Activated naive CD4-positive, alpha-beta T cell treated with anti-CD3 and anti-CD28 coated beads for 36 hours (primary cell): ENCODE measurements at regions not wholly inside any gene's neighbourhood (a gene's known extent, or its start where the extent isn't known, plus 50 kb on each side); places are given as distances from the start of the nearest gene placed in this dataset.

Experiments used
- CTCF ChIA-PET: fragments of 350-600 bp; sonication (Branson Sonifier 250); formaldehyde crosslinking; loops from one replicate; lab custom pipeline; 2021; ENCODE audit warnings: antibody characterized with exemption; lab: Charles Lee
- DNase-seq: peaks from one replicate; pipeline ENCODE4 v3.0.0-alpha.2; 2020
- H3K27ac Mint-ChIP-seq: one replicate; pipeline ENCODE4 v1.8.0; 2021; ENCODE audit warnings: mild to moderate bottlenecking, mixed read lengths
- H3K27me3 Mint-ChIP-seq: one replicate; pipeline ENCODE4 v1.8.0; 2021; ENCODE audit warnings: low read depth, mixed read lengths
- H3K36me3 Mint-ChIP-seq: one replicate; pipeline ENCODE4 v1.8.0; 2021; ENCODE audit warnings: low read depth, mixed read lengths
- H3K4me1 Mint-ChIP-seq: one replicate; pipeline ENCODE4 v1.8.0; 2021; ENCODE audit warnings: low read depth, mixed read lengths
- H3K4me3 Mint-ChIP-seq: one replicate; pipeline ENCODE4 v1.8.0; 2021; ENCODE audit warnings: mild to moderate bottlenecking, moderate library complexity, mixed read lengths
- H3K9me3 Mint-ChIP-seq: one replicate; pipeline ENCODE4 v1.8.0; 2021; ENCODE audit warnings: mixed read lengths
- intact Hi-C: fragments of 100-400 bp; cut with micrococcal nuclease; formaldehyde crosslinking; loops from one replicate; pipeline ENCODE4 v1.15.1; 2023

- intact Hi-C loops, result no loop called here
- Mint-ChIP-seq H3K27ac (no peak overlapping the region), H3K36me3 (no peaks in the 10 kb centered on the region), H3K4me3 (no peak overlapping the region), H3K27me3 (peaks cover 46% of the 10 kb centered on the region), H3K4me1 (no peaks in the 10 kb centered on the region), H3K9me3 (no peaks in the 10 kb centered on the region)
- no peak for DNase-seq
- CTCF ChIA-PET, result no interaction called here
Observed at GRCh38 chr5:3114467-3114866, 363.0 kb upstream of the IRX2 start.

GRCh38 chr5:3110371-3110770 is 358.9 kb upstream of the IRX2 start:
- H3K9me3 Mint-ChIP-seq, result no peaks in the 10 kb centered on the region

GRCh38 chr5:3107156-3107611 is 355.7 kb upstream of the IRX2 start:
- intact Hi-C loops, result no loop called here
- H3K27ac Mint-ChIP-seq, result no peak overlapping the region
- peaks cover 35% of the 10 kb centered on the region for H3K27me3 Mint-ChIP-seq
- peaks cover 1% of the 10 kb centered on the region for H3K4me1 Mint-ChIP-seq
- no peak for DNase-seq
- no peak overlapping the region for H3K4me3 Mint-ChIP-seq
- CTCF ChIA-PET, result no interaction called here
- H3K36me3 Mint-ChIP-seq, result no peaks in the 10 kb centered on the region
- H3K9me3 Mint-ChIP-seq, result no peaks in the 10 kb centered on the region

More at GRCh38 chr5:3110371-3110770, 358.9 kb upstream of the IRX2 start:
- no peak for DNase-seq
- H3K4me3 Mint-ChIP-seq, result no peak overlapping the region
- H3K4me1 Mint-ChIP-seq, result no peaks in the 10 kb centered on the region
- intact Hi-C loops, result no loop called here
- CTCF ChIA-PET, result no interaction called here
- peaks cover 28% of the 10 kb centered on the region for H3K27me3 Mint-ChIP-seq
- H3K27ac Mint-ChIP-seq, result no peak overlapping the region
- H3K36me3 Mint-ChIP-seq, result no peaks in the 10 kb centered on the region

- intact Hi-C loops, result no loop called here
- H3K27me3 Mint-ChIP-seq, result peaks cover 43% of the 10 kb centered on the region
- H3K9me3 Mint-ChIP-seq, result no peaks in the 10 kb centered on the region
- H3K27ac Mint-ChIP-seq, result no peak overlapping the region
- DNase-seq, result no peak
- H3K36me3 Mint-ChIP-seq, result no peaks in the 10 kb centered on the region
- no peak overlapping the region for H3K4me3 Mint-ChIP-seq
- CTCF ChIA-PET, result no interaction called here
- H3K4me1 Mint-ChIP-seq, result peaks cover 1% of the 10 kb centered on the region
Observed at GRCh38 chr5:3105581-3105980, 354.1 kb upstream of the IRX2 start.

- CTCF ChIA-PET, result no interaction called here
Observed at GRCh38 chr5:3105172-3105571, 353.7 kb upstream of the IRX2 start.

GRCh38 chr5:3104429-3105060 is 353.1 kb upstream of the IRX2 start:
- CTCF ChIA-PET, result no interaction called here
- DNase-seq, result no peak
- no peak overlapping the region for H3K27ac Mint-ChIP-seq
- peaks cover 1% of the 10 kb centered on the region for H3K4me1 Mint-ChIP-seq
- H3K4me3 Mint-ChIP-seq, result no peak overlapping the region
- no peaks in the 10 kb centered on the region for H3K9me3 Mint-ChIP-seq
- intact Hi-C loops, result no loop called here
- peaks cover 46% of the 10 kb centered on the region for H3K27me3 Mint-ChIP-seq
- H3K36me3 Mint-ChIP-seq, result no peaks in the 10 kb centered on the region

More at GRCh38 chr5:3105172-3105571, 353.7 kb upstream of the IRX2 start:
- no peak for DNase-seq
- Mint-ChIP-seq H3K4me1 (peaks cover 1% of the 10 kb centered on the region), H3K27ac (no peak overlapping the region), H3K36me3 (no peaks in the 10 kb centered on the region), H3K4me3 (no peak overlapping the region), H3K9me3 (no peaks in the 10 kb centered on the region), H3K27me3 (peaks cover 46% of the 10 kb centered on the region)
- intact Hi-C loops, result no loop called here

- Mint-ChIP-seq H3K9me3 (peaks cover 3% of the 10 kb centered on the region), H3K4me1 (peaks cover 1% of the 10 kb centered on the region), H3K27me3 (peaks cover 41% of the 10 kb centered on the region), H3K36me3 (no peaks in the 10 kb centered on the region), H3K27ac (no peak overlapping the region), H3K4me3 (no peak overlapping the region)
- CTCF ChIA-PET, result no interaction called here
- DNase-seq, result no peak
- intact Hi-C loops, result no loop called here
Observed at GRCh38 chr5:3103262-3103811, 351.9 kb upstream of the IRX2 start.

GRCh38 chr5:3102531-3102930 is 351.1 kb upstream of the IRX2 start:
- H3K27me3 Mint-ChIP-seq, result peaks cover 37% of the 10 kb centered on the region
- H3K4me1 Mint-ChIP-seq, result peaks cover 1% of the 10 kb centered on the region
- intact Hi-C loops, result no loop called here
- no peak overlapping the region for H3K27ac Mint-ChIP-seq
- peaks cover 3% of the 10 kb centered on the region for H3K9me3 Mint-ChIP-seq
- H3K36me3 Mint-ChIP-seq, result no peaks in the 10 kb centered on the region
- CTCF ChIA-PET, result no interaction called here
- DNase-seq, result no peak
- H3K4me3 Mint-ChIP-seq, result no peak overlapping the region

GRCh38 chr5:3101561-3101960 is 350.1 kb upstream of the IRX2 start:
- H3K4me3 Mint-ChIP-seq, result no peak overlapping the region
- intact Hi-C loops, result no loop called here
- peaks cover 3% of the 10 kb centered on the region for H3K9me3 Mint-ChIP-seq
- CTCF ChIA-PET, result no interaction called here
- no peaks in the 10 kb centered on the region for H3K36me3 Mint-ChIP-seq
- peaks cover 30% of the 10 kb centered on the region for H3K27me3 Mint-ChIP-seq
- DNase-seq, result no peak
- peaks cover 1% of the 10 kb centered on the region for H3K4me1 Mint-ChIP-seq
- no peak overlapping the region for H3K27ac Mint-ChIP-seq

GRCh38 chr5:3100921-3101551 is 349.6 kb upstream of the IRX2 start:
- DNase-seq, result no peak
- peaks cover 30% of the 10 kb centered on the region for H3K27me3 Mint-ChIP-seq
- no peak overlapping the region for H3K4me3 Mint-ChIP-seq
- intact Hi-C loops, result no loop called here
- CTCF ChIA-PET, result no interaction called here
- peaks cover 1% of the 10 kb centered on the region for H3K4me1 Mint-ChIP-seq
- H3K36me3 Mint-ChIP-seq, result no peaks in the 10 kb centered on the region
- H3K9me3 Mint-ChIP-seq, result peaks cover 3% of the 10 kb centered on the region
- no peak overlapping the region for H3K27ac Mint-ChIP-seq

- peaks cover 1% of the 10 kb centered on the region for H3K4me1 Mint-ChIP-seq
- no peak for DNase-seq
- CTCF ChIA-PET, result no interaction called here
- H3K27ac Mint-ChIP-seq, result no peak overlapping the region
- no peak overlapping the region for H3K4me3 Mint-ChIP-seq
- peaks cover 23% of the 10 kb centered on the region for H3K27me3 Mint-ChIP-seq
- no peaks in the 10 kb centered on the region for H3K36me3 Mint-ChIP-seq
- intact Hi-C loops, result no loop called here
- H3K9me3 Mint-ChIP-seq, result peaks cover 3% of the 10 kb centered on the region
Observed at GRCh38 chr5:3099954-3100353, 348.5 kb upstream of the IRX2 start.

GRCh38 chr5:3099526-3099925 is 348.0 kb upstream of the IRX2 start:
- CTCF ChIA-PET, result no interaction called here
- intact Hi-C loops, result no loop called here
- H3K36me3 Mint-ChIP-seq, result no peaks in the 10 kb centered on the region
- H3K27ac Mint-ChIP-seq, result no peak overlapping the region
- H3K4me1 Mint-ChIP-seq, result peaks cover 1% of the 10 kb centered on the region
- DNase-seq, result no peak
- peaks cover 3% of the 10 kb centered on the region for H3K9me3 Mint-ChIP-seq
- H3K27me3 Mint-ChIP-seq, result peaks cover 21% of the 10 kb centered on the region
- no peak overlapping the region for H3K4me3 Mint-ChIP-seq

- CTCF ChIA-PET, result no interaction called here
Observed at GRCh38 chr5:3098821-3099220, 347.3 kb upstream of the IRX2 start.

More at GRCh38 chr5:3098821-3099220, 347.3 kb upstream of the IRX2 start:
- Mint-ChIP-seq H3K9me3 (peaks cover 3% of the 10 kb centered on the region), H3K27me3 (peaks cover 19% of the 10 kb centered on the region), H3K36me3 (no peaks in the 10 kb centered on the region), H3K27ac (no peak overlapping the region), H3K4me3 (no peak overlapping the region), H3K4me1 (peaks cover 1% of the 10 kb centered on the region)
- intact Hi-C loops, result no loop called here
- DNase-seq, result no peak
